A549 (cell line): ENCODE measurements at regions not wholly inside any gene's neighbourhood (a gene's known extent, or its start where the extent isn't known, plus 50 kb on each side); places are given as distances from the start of the nearest gene placed in this dataset.

Source experiments
- CEBPB ChIP-seq, 2 experiments: fragments of >200 bp in 1 of 2; sonication (Bioruptor Twin) in 1 of 2; formaldehyde crosslinking in 1 of 2; IDR thresholded peaks; 2 replicates each; pipeline ENCODE4 v1.6.1; 2012 to 2016
- CHD2 ChIP-seq: fragments of 150-350 bp; IDR thresholded peaks from 2 replicates; pipeline ENCODE4 v1.6.1; 2014; ENCODE audit warnings: low read length; ENCODE audit not compliant: partially characterized antibody
- CTCF ChIP-seq: fragments of >200 bp; sonication (Bioruptor Twin); formaldehyde crosslinking; IDR thresholded peaks from 3 replicates; pipeline ENCODE4 v1.5.1; 2016
- EP300 ChIP-seq, 2 experiments: fragments of >200 bp; sonication (Bioruptor Twin); formaldehyde crosslinking; IDR thresholded peaks; 2 replicates in 1 of 2; 3 replicates in 1 of 2; pipeline ENCODE4 v1.6.1; 2016 to 2017
- JUNB ChIP-seq: fragments of >200 bp; sonication (Bioruptor Twin); formaldehyde crosslinking; IDR thresholded peaks from 2 replicates; pipeline ENCODE4 v1.6.1; 2016
- MYC ChIP-seq: IDR thresholded peaks from 2 replicates; pipeline ENCODE4 v1.6.1; 2012; ENCODE audit warnings: mild to moderate bottlenecking, inconsistent platforms, low read length, improper control_type of control experiment, borderline replicate concordance
- POLR2A ChIP-seq: IDR thresholded peaks from 2 replicates; pipeline ENCODE4 v1.6.1; 2012; ENCODE audit warnings: mild to moderate bottlenecking, low read length
- RFX5 ChIP-seq: fragments of 450-650 bp; IDR thresholded peaks from 2 replicates; pipeline ENCODE4 v1.7.1; 2014; ENCODE audit warnings: antibody characterized with exemption, mild to moderate bottlenecking, moderate library complexity

DNA sequence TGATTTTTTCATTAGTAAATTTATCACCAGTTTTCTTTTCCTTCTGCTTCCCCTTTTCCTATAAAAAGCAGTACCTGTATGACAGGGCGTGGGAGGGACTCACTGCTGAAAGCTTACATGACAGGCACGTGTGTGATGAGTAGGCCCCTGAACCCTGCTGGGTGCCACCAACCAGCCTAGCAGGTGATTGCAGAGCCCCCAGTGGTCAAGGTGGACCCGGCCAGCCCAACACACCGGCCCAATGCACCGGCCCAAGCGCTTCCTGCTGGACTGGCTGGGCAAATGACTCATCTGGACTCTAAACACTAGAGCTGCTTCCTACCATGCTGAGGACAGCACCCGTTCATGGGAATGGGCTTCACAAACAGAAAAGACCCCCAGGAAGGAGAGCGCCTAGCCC is 89.8 kb upstream of the TMEM72 start:
- no peak for TF ChIP-seq CTCF
- no peak for TF ChIP-seq CHD2
- no peak for TF ChIP-seq JUNB
- no peak for TF ChIP-seq POLR2A
- no peak for TF ChIP-seq MYC
- no peak for TF ChIP-seq CEBPB (IDR thresholded peaks at IDR 0.05)
- no peak for TF ChIP-seq RFX5
- TF ChIP-seq EP300 (IDR thresholded peaks at IDR 0.05), result no peak
